HCT116 (cell line): ENCODE measurements at regions not wholly inside any gene's neighbourhood (a gene's known extent, or its start where the extent isn't known, plus 50 kb on each side); places are given as distances from the start of the nearest gene placed in this dataset.

Experiments used
- CEBPB ChIP-seq: IDR thresholded peaks from 2 replicates; pipeline ENCODE4 v1.6.1; 2012; ENCODE audit warnings: low read depth
- EZH2 ChIP-seq: fragments of 200-600 bp; sonication (generic); IDR thresholded peaks from 2 replicates; pipeline ENCODE4 v1.6.1; 2017; ENCODE audit warnings: antibody characterized with exemption, mixed run types
- JUND ChIP-seq: IDR thresholded peaks from 2 replicates; pipeline ENCODE4 v1.6.1; 2012
- POLR2A ChIP-seq: IDR thresholded peaks from 2 replicates; pipeline ENCODE4 v1.7.0; 2011; ENCODE audit warnings: borderline replicate concordance; ENCODE audit not compliant: insufficient read depth, insufficient read length; ENCODE audit errors: extremely low read depth
- RAD21 ChIP-seq: IDR thresholded peaks from 2 replicates; pipeline ENCODE4 v1.6.1; 2012; ENCODE audit warnings: low read depth, mild to moderate bottlenecking
- TF ChIP-seq, protein P1 (sequence below): IDR thresholded peaks from 2 replicates; pipeline ENCODE4 v1.6.1; 2012; ENCODE audit warnings: low read depth
- TF ChIP-seq, protein P2 (sequence below), 3 experiments: fragments of 200-600 bp in 1 of 3; sonication (generic) in 1 of 3; IDR thresholded peaks in 2 of 3; conservative IDR thresholded peaks in 1 of 3; 2 replicates each; pipeline ENCODE4 v1.5.1; 2012 to 2017; ENCODE audit warnings: low read depth in 2 of 3, low read length in 2 of 3, antibody characterized with exemption in 1 of 3, borderline replicate concordance in 1 of 3, control low read depth in 1 of 3, mild to moderate bottlenecking in 1 of 3, mixed read lengths in 1 of 3, mixed run types in 1 of 3, moderate library complexity in 1 of 3; ENCODE audit not compliant: insufficient read depth in 1 of 3

DNA sequence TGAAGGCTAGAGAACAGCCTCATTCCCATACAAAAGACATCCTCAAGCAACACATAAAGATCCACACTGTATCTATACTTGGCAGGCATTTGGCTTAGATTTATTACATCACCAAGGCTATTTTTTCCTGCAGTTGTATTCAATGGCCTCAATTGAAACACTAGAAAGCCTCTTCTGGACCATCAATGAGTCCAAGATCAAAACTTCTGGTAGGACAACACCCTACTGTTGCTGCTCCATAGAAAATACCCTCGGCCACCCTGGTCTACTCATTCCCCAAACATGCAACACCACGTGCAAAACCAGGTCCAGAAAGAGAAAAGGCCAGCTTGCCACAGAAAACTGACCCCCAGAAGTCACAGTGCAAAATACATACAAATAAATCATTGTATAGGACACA is 56.9 kb upstream of the CADM1 start:
- TF ChIP-seq RAD21 (no peak), CEBPB (no peak), POLR2A (no peak), JUND (no peak), EZH2 (no peak)
- TF ChIP-seq, protein P1, sequence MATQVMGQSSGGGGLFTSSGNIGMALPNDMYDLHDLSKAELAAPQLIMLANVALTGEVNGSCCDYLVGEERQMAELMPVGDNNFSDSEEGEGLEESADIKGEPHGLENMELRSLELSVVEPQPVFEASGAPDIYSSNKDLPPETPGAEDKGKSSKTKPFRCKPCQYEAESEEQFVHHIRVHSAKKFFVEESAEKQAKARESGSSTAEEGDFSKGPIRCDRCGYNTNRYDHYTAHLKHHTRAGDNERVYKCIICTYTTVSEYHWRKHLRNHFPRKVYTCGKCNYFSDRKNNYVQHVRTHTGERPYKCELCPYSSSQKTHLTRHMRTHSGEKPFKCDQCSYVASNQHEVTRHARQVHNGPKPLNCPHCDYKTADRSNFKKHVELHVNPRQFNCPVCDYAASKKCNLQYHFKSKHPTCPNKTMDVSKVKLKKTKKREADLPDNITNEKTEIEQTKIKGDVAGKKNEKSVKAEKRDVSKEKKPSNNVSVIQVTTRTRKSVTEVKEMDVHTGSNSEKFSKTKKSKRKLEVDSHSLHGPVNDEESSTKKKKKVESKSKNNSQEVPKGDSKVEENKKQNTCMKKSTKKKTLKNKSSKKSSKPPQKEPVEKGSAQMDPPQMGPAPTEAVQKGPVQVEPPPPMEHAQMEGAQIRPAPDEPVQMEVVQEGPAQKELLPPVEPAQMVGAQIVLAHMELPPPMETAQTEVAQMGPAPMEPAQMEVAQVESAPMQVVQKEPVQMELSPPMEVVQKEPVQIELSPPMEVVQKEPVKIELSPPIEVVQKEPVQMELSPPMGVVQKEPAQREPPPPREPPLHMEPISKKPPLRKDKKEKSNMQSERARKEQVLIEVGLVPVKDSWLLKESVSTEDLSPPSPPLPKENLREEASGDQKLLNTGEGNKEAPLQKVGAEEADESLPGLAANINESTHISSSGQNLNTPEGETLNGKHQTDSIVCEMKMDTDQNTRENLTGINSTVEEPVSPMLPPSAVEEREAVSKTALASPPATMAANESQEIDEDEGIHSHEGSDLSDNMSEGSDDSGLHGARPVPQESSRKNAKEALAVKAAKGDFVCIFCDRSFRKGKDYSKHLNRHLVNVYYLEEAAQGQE = no peak
- TF ChIP-seq, protein P2, sequence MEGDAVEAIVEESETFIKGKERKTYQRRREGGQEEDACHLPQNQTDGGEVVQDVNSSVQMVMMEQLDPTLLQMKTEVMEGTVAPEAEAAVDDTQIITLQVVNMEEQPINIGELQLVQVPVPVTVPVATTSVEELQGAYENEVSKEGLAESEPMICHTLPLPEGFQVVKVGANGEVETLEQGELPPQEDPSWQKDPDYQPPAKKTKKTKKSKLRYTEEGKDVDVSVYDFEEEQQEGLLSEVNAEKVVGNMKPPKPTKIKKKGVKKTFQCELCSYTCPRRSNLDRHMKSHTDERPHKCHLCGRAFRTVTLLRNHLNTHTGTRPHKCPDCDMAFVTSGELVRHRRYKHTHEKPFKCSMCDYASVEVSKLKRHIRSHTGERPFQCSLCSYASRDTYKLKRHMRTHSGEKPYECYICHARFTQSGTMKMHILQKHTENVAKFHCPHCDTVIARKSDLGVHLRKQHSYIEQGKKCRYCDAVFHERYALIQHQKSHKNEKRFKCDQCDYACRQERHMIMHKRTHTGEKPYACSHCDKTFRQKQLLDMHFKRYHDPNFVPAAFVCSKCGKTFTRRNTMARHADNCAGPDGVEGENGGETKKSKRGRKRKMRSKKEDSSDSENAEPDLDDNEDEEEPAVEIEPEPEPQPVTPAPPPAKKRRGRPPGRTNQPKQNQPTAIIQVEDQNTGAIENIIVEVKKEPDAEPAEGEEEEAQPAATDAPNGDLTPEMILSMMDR (IDR thresholded peaks at IDR 0.05 in 2 of 3, conservative IDR thresholded peaks at IDR 0.05 in 1 of 3; ENCODE audit: borderline replicate concordance in 1 of 3, insufficient read depth in 1 of 3, low read depth in 2 of 3, low read length in 2 of 3) = no peak
